Lung (tissue), 11 donors: ENCODE measurements at regions not wholly inside any gene's neighbourhood (a gene's known extent, or its start where the extent isn't known, plus 50 kb on each side); places are given as distances from the start of the nearest gene placed in this dataset.
A peak's percentile ranks its signal among the peaks of the same experiment; 100 is the strongest.

Experiments used
- ATAC-seq: fragments of 200-7000 bp; cut with Tn5 transposase; one replicate; pipeline ENCODE4 v1.9.1; 2020; ENCODE audit warnings: moderate number of reproducible peaks; ENCODE audit not compliant: insufficient read depth, low FRiP score
- DNase-seq, 3 donors: peaks; one replicate each; pipeline ENCODE4 v3.0.0-alpha.2; 2013 to 2017
- H3K27ac ChIP-seq, 2 donors: one replicate each; pipeline ENCODE4 v1.5.1; 2013; ENCODE audit warnings: mild to moderate bottlenecking in 2 of 2, moderate library complexity in 2 of 2, control low read depth in 1 of 2, inconsistent platforms in 1 of 2, low read depth in 1 of 2, low read length in 1 of 2
- H3K27me3 ChIP-seq, 3 donors: one replicate each; pipeline ENCODE4 v1.5.1; 2013; ENCODE audit warnings: low read length in 2 of 3; ENCODE audit not compliant: control insufficient read depth in 3 of 3, insufficient read depth in 3 of 3
- H3K36me3 ChIP-seq, 4 donors: one replicate each; pipeline ENCODE4 v1.5.1; 2013; ENCODE audit warnings: low read length in 4 of 4, mild to moderate bottlenecking in 1 of 4, moderate library complexity in 1 of 4; ENCODE audit not compliant: control insufficient read depth in 4 of 4, insufficient read depth in 4 of 4
- H3K4me1 ChIP-seq, 5 donors: one replicate each; pipeline ENCODE4 v1.5.1; 2013; ENCODE audit warnings: low read length in 5 of 5, mild to moderate bottlenecking in 2 of 5, moderate library complexity in 1 of 5; ENCODE audit not compliant: control insufficient read depth in 5 of 5, insufficient read depth in 5 of 5
- H3K4me3 ChIP-seq: one replicate; pipeline ENCODE4 v1.5.1; 2013; ENCODE audit warnings: mild to moderate bottlenecking, control low read depth, moderate library complexity
- H3K9ac ChIP-seq, 2 donors: one replicate each; pipeline ENCODE4 v1.5.1; 2013; ENCODE audit warnings: low read length in 2 of 2, control low read depth in 1 of 2; ENCODE audit not compliant: insufficient read depth in 1 of 2
- H3K9me3 ChIP-seq, 4 donors: one replicate each; pipeline ENCODE4 v1.5.1; 2013; ENCODE audit warnings: low read length in 3 of 4, mild to moderate bottlenecking in 1 of 4, moderate library complexity in 1 of 4; ENCODE audit not compliant: control insufficient read depth in 4 of 4, insufficient read depth in 3 of 4
- CTCF ChIP-seq: IDR thresholded peaks from 2 replicates; pipeline ENCODE4 v1.5.1; 2012; ENCODE audit warnings: mild to moderate bottlenecking; ENCODE audit errors: control extremely low read depth, extremely low read depth
- WGBS, 2 donors: extraction: QIAGEN DNeasy Blood & Tissue Kit; methylation state at CpG; one replicate each; pipeline ENCODE4 v1.1.7; 2013; 5-methylcytosine and 5-hydroxymethylcytosine counted together
- donor health status: control.
- donor health status: control.
- donor health status: Bipolar disorder and iron deficiency.
- donor health status: healthy.
- donor health status: DM: yes; HTN: yes; CAD: no.

GRCh38 chr22:48568736-48569330, 1258.8 kb downstream of the BRD1 start:
- TF ChIP-seq CTCF, result no peak
- H3K9me3 ChIP-seq, result peaks cover 0 to 13% (median 6%) of the 10 kb centered on the region in 4 donors
- H3K27ac ChIP-seq, result no peak overlapping the region
- H3K27me3 ChIP-seq, result peaks cover 0 to 7% (median 2%) of the 10 kb centered on the region in 3 donors
- H3K4me1 ChIP-seq, result peaks cover 0 to 5% (median 0%) of the 10 kb centered on the region in 5 donors
- H3K4me3 ChIP-seq, result no peak overlapping the region
- 92 to 94% methylated on average over 14 to 15 of the region's 15 CpGs for WGBS, 2 donors
- no peak for ATAC-seq
- H3K9ac ChIP-seq, result no peak overlapping the region
- DNase-seq, result no peak
- no peaks in the 10 kb centered on the region for H3K36me3 ChIP-seq

- DNase-seq (peak in 1 of 3 donors; percentile 40), ATAC-seq (no peak)
- no peak overlapping the region for H3K9ac ChIP-seq
- peaks cover 0 to 5% (median 0%) of the 10 kb centered on the region in 5 donors for H3K4me1 ChIP-seq
- H3K27ac ChIP-seq, result no peak overlapping the region
- H3K9me3 ChIP-seq, result peaks cover 0 to 13% (median 6%) of the 10 kb centered on the region in 4 donors
- H3K36me3 ChIP-seq, result no peaks in the 10 kb centered on the region
- TF ChIP-seq CTCF, result no peak
- H3K4me3 ChIP-seq, result no peak overlapping the region
- H3K27me3 ChIP-seq, result peaks cover 0 to 2% (median 0%) of the 10 kb centered on the region in 3 donors
- WGBS, 2 donors, result 30 to 31% methylated on average over 18 of the region's 18 CpGs
Measured at GRCh38 chr22:48567213-48567975, 1260.3 kb downstream of the BRD1 start.

- H3K4me3 ChIP-seq, result no peak overlapping the region
Measured at GRCh38 chr22:48566741-48567140, 1260.9 kb downstream of the BRD1 start.

More at GRCh38 chr22:48566741-48567140, 1260.9 kb downstream of the BRD1 start:
- H3K9me3 ChIP-seq, result peaks cover 0 to 13% (median 4%) of the 10 kb centered on the region in 4 donors
- no peaks in the 10 kb centered on the region for H3K36me3 ChIP-seq
- H3K27me3 ChIP-seq, result no peaks in the 10 kb centered on the region
- DNase-seq (no peak), ATAC-seq (no peak)
- TF ChIP-seq CTCF, result no peak
- 26 to 27% methylated on average over 13 of the region's 13 CpGs for WGBS, 2 donors
- peaks cover 0 to 5% (median 0%) of the 10 kb centered on the region in 5 donors for H3K4me1 ChIP-seq
- H3K27ac ChIP-seq, result no peak overlapping the region
- H3K9ac ChIP-seq, result no peak overlapping the region
